GM23338 (cell line): ENCODE measurements at regions not wholly inside any gene's neighbourhood (a gene's known extent, or its start where the extent isn't known, plus 50 kb on each side); places are given as distances from the start of the nearest gene placed in this dataset.
A peak's percentile ranks its signal among the peaks of the same experiment; 100 is the strongest.

Source experiments
- ATAC-seq: fragments of 200-7000 bp; cut with Tn5 transposase; 3 replicates; pipeline ENCODE4 v1.9.1; 2020
- DNase-seq: peaks from one replicate; pipeline ENCODE4 v3.0.0-alpha.2; 2015; ENCODE audit warnings: low spot score
- H2AFZ ChIP-seq: fragments of 200-600 bp; sonication (generic); 2 replicates; pipeline ENCODE4 v1.8.0; 2016; ENCODE audit warnings: antibody characterized with exemption, mild to moderate bottlenecking, moderate library complexity
- H3F3A ChIP-seq: fragments of 200-600 bp; sonication (generic); replicated peaks from 2 replicates; pipeline ENCODE4 v1.8.0; 2017; ENCODE audit warnings: antibody characterized with exemption, mixed run types, low read depth
- H3K27ac ChIP-seq: fragments of 200-600 bp; sonication (generic); 2 replicates; pipeline ENCODE4 v1.6.1; 2016; ENCODE audit warnings: low read depth
- H3K27me3 ChIP-seq: fragments of 200-600 bp; sonication (generic); 2 replicates; pipeline ENCODE4 v1.8.0; 2016; ENCODE audit warnings: mild to moderate bottlenecking, mixed run types, moderate library complexity; ENCODE audit not compliant: insufficient read depth
- H3K36me3 ChIP-seq: fragments of 200-600 bp; sonication (generic); 2 replicates; pipeline ENCODE4 v1.8.0; 2016; ENCODE audit warnings: mild to moderate bottlenecking; ENCODE audit not compliant: insufficient read depth
- H3K4me1 ChIP-seq: fragments of 200-600 bp; sonication (generic); 2 replicates; pipeline ENCODE4 v1.8.0; 2016; ENCODE audit warnings: mild to moderate bottlenecking, moderate library complexity; ENCODE audit not compliant: insufficient read depth
- H3K4me2 ChIP-seq: fragments of 200-600 bp; sonication (generic); 2 replicates; pipeline ENCODE4 v1.7.1; 2017; ENCODE audit warnings: mixed run types
- H3K4me3 ChIP-seq: fragments of 200-600 bp; sonication (generic); 2 replicates; pipeline ENCODE4 v1.6.1; 2016; ENCODE audit warnings: mixed run types
- H3K79me2 ChIP-seq: fragments of 200-600 bp; sonication (generic); replicated peaks from 2 replicates; pipeline ENCODE4 v1.8.0; 2017; ENCODE audit warnings: mild to moderate bottlenecking; ENCODE audit not compliant: insufficient read depth
- H3K9me2 ChIP-seq: fragments of 200-600 bp; sonication (generic); 2 replicates; pipeline ENCODE4 v1.8.0; 2017; ENCODE audit not compliant: insufficient read depth
- H4K20me1 ChIP-seq: fragments of 200-600 bp; sonication (generic); replicated peaks from 2 replicates; pipeline ENCODE4 v1.8.0; 2017; ENCODE audit warnings: mild to moderate bottlenecking; ENCODE audit not compliant: insufficient read depth
- H3K27ac Mint-ChIP-seq: 2 replicates; pipeline ENCODE4 v1.8.0; 2020; ENCODE audit warnings: inconsistent platforms, mild to moderate bottlenecking, moderate library complexity, mixed read lengths
- H3K27me3 Mint-ChIP-seq: 3 replicates; pipeline ENCODE4 v1.8.0; 2022; ENCODE audit warnings: low read depth, mild to moderate bottlenecking, moderate library complexity, mixed read lengths, inconsistent platforms; ENCODE audit not compliant: insufficient read depth, poor library complexity
- H3K36me3 Mint-ChIP-seq: 3 replicates; pipeline ENCODE4 v1.8.0; 2021; ENCODE audit warnings: low read depth, mild to moderate bottlenecking, inconsistent platforms, moderate library complexity, mixed read lengths
- H3K4me1 Mint-ChIP-seq: 3 replicates; pipeline ENCODE4 v1.8.0; 2020; ENCODE audit warnings: mild to moderate bottlenecking, inconsistent platforms, mixed read lengths
- H3K4me3 Mint-ChIP-seq: 3 replicates; pipeline ENCODE4 v1.8.0; 2021; ENCODE audit warnings: moderate library complexity, mild to moderate bottlenecking, inconsistent platforms, mixed read lengths
- H3K9me3 Mint-ChIP-seq: 3 replicates; pipeline ENCODE4 v1.8.0; 2020; ENCODE audit warnings: moderate library complexity, mild to moderate bottlenecking, inconsistent platforms, mixed read lengths
- CREB1 ChIP-seq: fragments of 250-450 bp; sonication (Bioruptor Pico); IDR thresholded peaks from 2 replicates; pipeline ENCODE4 v1.5.0; 2020; ENCODE audit warnings: low read depth, mild to moderate bottlenecking, moderate library complexity
- CTCF ChIP-seq, 2 experiments: fragments of 200-600 bp in 1 of 2; sonication (generic) in 1 of 2; conservative IDR thresholded peaks; 2 replicates each; pipeline versions ENCODE4 v1.5.1 to v1.6.1; 2016 to 2017; ENCODE audit warnings: antibody characterized with exemption in 2 of 2, low read depth in 2 of 2, mild to moderate bottlenecking in 2 of 2, moderate library complexity in 1 of 2
- ETS1 ChIP-seq: IDR thresholded peaks from 2 replicates; pipeline ENCODE4 v1.6.1; 2016; ENCODE audit warnings: antibody characterized with exemption
- EZH2 ChIP-seq: fragments of 200-600 bp; sonication (generic); IDR thresholded peaks from one replicate; pipeline ENCODE4 v1.8.0; 2017; ENCODE audit warnings: antibody characterized with exemption, mild to moderate bottlenecking, low read depth; ENCODE audit not compliant: unreplicated experiment
- EZH2phosphoT487 ChIP-seq: fragments of 200-600 bp; sonication (generic); IDR thresholded peaks from one replicate; pipeline ENCODE4 v1.8.1; 2018; ENCODE audit warnings: antibody characterized with exemption; ENCODE audit not compliant: unreplicated experiment
- JUNB ChIP-seq: IDR thresholded peaks from one replicate; pipeline ENCODE4 v1.6.1; 2016; ENCODE audit warnings: antibody characterized with exemption; ENCODE audit not compliant: unreplicated experiment
- NANOG ChIP-seq: IDR thresholded peaks from 2 replicates; pipeline ENCODE4 v1.6.1; 2016; ENCODE audit warnings: antibody characterized with exemption, borderline replicate concordance
- POLR2AphosphoS5 ChIP-seq: IDR thresholded peaks from 2 replicates; pipeline ENCODE4 v1.6.1; 2016; ENCODE audit warnings: antibody characterized with exemption, low read depth
- REST ChIP-seq: IDR thresholded peaks from one replicate; pipeline ENCODE4 v1.6.1; 2018; ENCODE audit warnings: antibody characterized with exemption; ENCODE audit not compliant: unreplicated experiment
- STAT1 ChIP-seq: IDR thresholded peaks from one replicate; pipeline ENCODE4 v1.6.1; 2016; ENCODE audit warnings: antibody characterized with exemption; ENCODE audit not compliant: unreplicated experiment
- ZNF114 ChIP-seq: fragments of 250-450 bp; sonication (Bioruptor Pico); IDR thresholded peaks from 2 replicates; pipeline ENCODE4 v1.5.0; 2020; ENCODE audit warnings: mild to moderate bottlenecking, moderate library complexity
- ZNF331 ChIP-seq: fragments of 250-450 bp; sonication (Bioruptor Pico); IDR thresholded peaks from 2 replicates; pipeline ENCODE4 v1.5.0; 2020; ENCODE audit warnings: low read depth, mild to moderate bottlenecking, moderate library complexity
- ZNF462 ChIP-seq: fragments of 250-450 bp; sonication (Bioruptor Pico); IDR thresholded peaks from 2 replicates; pipeline ENCODE4 v1.5.0; 2020; ENCODE audit warnings: mild to moderate bottlenecking, moderate library complexity

GRCh38 chr22:27045103-27045947, 387.9 kb downstream of the MIAT start:
- H3K9me3 Mint-ChIP-seq: peaks cover 9% of the 10 kb centered on the region; the same call in 1 of the 3 replicates

More at GRCh38 chr22:27045103-27045947, 387.9 kb downstream of the MIAT start:
- H3K4me3 ChIP-seq: no peak overlapping the region
- no peaks in the 10 kb centered on the region for H3F3A ChIP-seq
- no peaks in the 10 kb centered on the region for H3K9me2 ChIP-seq
- Mint-ChIP-seq H3K4me3 (no peak overlapping the region), H3K27me3 (peaks cover 1% of the 10 kb centered on the region), H3K27ac (no peak overlapping the region), H3K4me1 (peaks cover 30% of the 10 kb centered on the region; the same call in 2 of the 3 replicates), H3K36me3 (no peaks in the 10 kb centered on the region)
- H3K4me1 ChIP-seq: peaks cover 12% of the 10 kb centered on the region; the same call in 1 of the 2 replicates
- H3K4me2 ChIP-seq: no peak overlapping the region
- no peaks in the 10 kb centered on the region for H3K79me2 ChIP-seq
- H3K27ac ChIP-seq: no peak overlapping the region
- DNase-seq: peak; percentile 28
- H2AFZ ChIP-seq: no peak overlapping the region
- no peaks in the 10 kb centered on the region for H3K36me3 ChIP-seq
- H3K27me3 ChIP-seq: no peaks in the 10 kb centered on the region
- H4K20me1 ChIP-seq: no peaks in the 10 kb centered on the region
- ATAC-seq: no peak
- TF ChIP-seq ZNF462 (CRISPR knock-in tag) (no peak), EZH2phosphoT487 (no peak), JUNB (no peak), STAT1 (no peak), CTCF (conservative IDR thresholded peaks at IDR 0.05; ENCODE audit: low read depth in 2 of 2) (no peak), EZH2 (no peak), NANOG (no peak), ZNF331 (CRISPR knock-in tag) (no peak), CREB1 (CRISPR knock-in tag) (no peak), REST (no peak), POLR2AphosphoS5 (no peak), ETS1 (no peak), ZNF114 (no peak)
